ENCODE measurements at regions not wholly inside any gene's neighbourhood (a gene's known extent, or its start where the extent isn't known, plus 50 kb on each side); places are given as distances from the start of the nearest gene placed in this dataset.

DNA sequence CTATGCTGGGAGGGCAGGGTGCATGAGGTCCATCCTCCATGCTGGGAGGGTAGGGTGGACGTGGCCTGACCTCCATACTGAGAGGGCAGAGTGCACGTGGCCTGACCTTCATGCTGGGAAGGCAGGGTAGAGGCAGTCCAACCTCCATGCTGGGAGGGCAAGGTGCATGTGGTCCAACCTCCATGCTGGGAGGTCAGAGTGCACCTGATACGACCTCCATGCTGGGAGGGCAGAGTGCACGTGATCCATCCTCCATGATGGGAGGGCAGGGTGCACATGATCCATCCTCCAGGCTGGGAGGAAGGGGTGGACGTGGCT, 622.2 kb downstream of the BRD1 start:
- 44% methylated on average over 5 of the region's 5 CpGs for WGBS (ENCODE audit: insufficient coverage)
- DNase-seq (no peak), ATAC-seq (ENCODE audit: low read depth) (no peak)

DNA sequence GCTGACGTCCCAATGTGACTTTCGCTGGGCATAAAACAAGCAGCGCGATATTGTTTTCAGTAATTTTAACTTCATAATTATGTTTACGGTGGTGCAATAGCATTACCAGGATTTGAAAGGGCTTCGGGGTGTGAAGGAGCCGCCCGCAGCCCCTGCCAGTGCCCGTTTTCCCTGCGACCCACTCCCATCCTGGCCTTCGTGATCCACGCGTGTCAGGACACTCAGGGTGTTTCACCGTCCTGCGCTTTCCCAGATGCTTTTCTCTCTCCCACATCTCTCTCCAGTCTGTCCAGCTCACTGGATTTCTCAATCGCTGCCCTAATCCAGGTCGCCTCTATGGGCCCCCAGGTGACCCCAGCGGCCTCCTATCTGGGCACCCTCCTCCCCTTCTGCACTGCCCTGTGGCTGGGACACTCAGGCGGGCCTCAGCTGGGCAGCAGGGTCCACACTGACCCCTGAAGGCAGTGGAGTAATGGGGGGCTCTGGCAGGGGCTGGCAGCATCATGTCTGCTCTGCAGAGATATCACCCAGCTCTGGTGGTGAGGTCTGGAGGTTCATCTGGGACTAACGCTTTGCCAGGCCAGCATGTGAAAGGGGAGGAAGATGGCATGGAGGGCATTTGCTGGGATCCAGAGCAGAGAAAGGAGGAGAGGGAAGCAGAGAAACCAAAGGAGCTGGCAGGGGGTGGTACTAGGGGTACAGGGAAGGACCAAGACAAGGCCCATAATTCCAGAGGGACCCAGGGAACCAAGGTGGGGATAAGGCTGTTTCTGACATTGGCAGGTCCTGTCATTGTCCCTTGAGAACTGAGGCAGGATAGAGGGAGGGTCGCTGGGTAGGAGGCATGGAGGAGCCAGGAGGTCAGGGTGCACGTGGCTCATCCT, 622.8 kb downstream of the BRD1 start:
- no peaks in the 10 kb centered on the region for H3K9me3 Mint-ChIP-seq (ENCODE audit: insufficient read depth)
- Histone ChIP-seq H3K27me3 (replicated peaks in 1 of 4; ENCODE audit: control extremely low read depth in 1 of 4, control insufficient read depth in 3 of 4, insufficient read depth in 4 of 4, low read length in 3 of 4) (no peaks in the 10 kb centered on the region), H3K4me1 (ENCODE audit: control insufficient read depth in 2 of 2, insufficient read depth in 2 of 2, low read length in 2 of 2) (no peaks in the 10 kb centered on the region), H4K20me1 (ENCODE audit: control insufficient read depth, insufficient read depth, low read length, poor library complexity, severe bottlenecking) (no peaks in the 10 kb centered on the region), H3K4me3 (ENCODE audit: control extremely low read depth in 1 of 5, extremely low read depth in 1 of 5, insufficient read depth in 1 of 5, low read depth in 2 of 5, low read length in 4 of 5) (no peak overlapping the region), H3K27ac (ENCODE audit: low read length in 2 of 2) (no peak overlapping the region), H3K79me2 (ENCODE audit: control insufficient read depth, insufficient read depth, low read length) (no peaks in the 10 kb centered on the region), H2AFZ (ENCODE audit: insufficient read depth, low read depth, low read length, poor library complexity, severe bottlenecking) (no peak overlapping the region), H3K9me3 (ENCODE audit: control extremely low read depth in 1 of 3, control insufficient read depth in 2 of 3, insufficient read depth in 1 of 3, low read length in 2 of 3) (peaks cover 0 to 9% (median 0%) of the 10 kb centered on the region in 3 donors), H3K4me2 (replicated peaks; ENCODE audit: low read depth, low read length, poor library complexity, severe bottlenecking) (no peak overlapping the region), H3K9ac (ENCODE audit: low read length) (no peak overlapping the region), H3K36me3 (replicated peaks in 1 of 2; ENCODE audit: control extremely low read depth in 1 of 2, control insufficient read depth in 1 of 2, extremely low read depth in 1 of 2, insufficient read depth in 2 of 2, low read length in 1 of 2) (no peaks in the 10 kb centered on the region)
- 86% methylated on average over 18 of the region's 22 CpGs for WGBS (ENCODE audit: insufficient coverage)
- no peak for TF ChIP-seq EZH2 (IDR thresholded peaks at IDR 0.05; ENCODE audit: borderline replicate concordance, insufficient read depth, low read depth, low read length, poor library complexity, severe bottlenecking)
- TF ChIP-seq, protein P1, sequence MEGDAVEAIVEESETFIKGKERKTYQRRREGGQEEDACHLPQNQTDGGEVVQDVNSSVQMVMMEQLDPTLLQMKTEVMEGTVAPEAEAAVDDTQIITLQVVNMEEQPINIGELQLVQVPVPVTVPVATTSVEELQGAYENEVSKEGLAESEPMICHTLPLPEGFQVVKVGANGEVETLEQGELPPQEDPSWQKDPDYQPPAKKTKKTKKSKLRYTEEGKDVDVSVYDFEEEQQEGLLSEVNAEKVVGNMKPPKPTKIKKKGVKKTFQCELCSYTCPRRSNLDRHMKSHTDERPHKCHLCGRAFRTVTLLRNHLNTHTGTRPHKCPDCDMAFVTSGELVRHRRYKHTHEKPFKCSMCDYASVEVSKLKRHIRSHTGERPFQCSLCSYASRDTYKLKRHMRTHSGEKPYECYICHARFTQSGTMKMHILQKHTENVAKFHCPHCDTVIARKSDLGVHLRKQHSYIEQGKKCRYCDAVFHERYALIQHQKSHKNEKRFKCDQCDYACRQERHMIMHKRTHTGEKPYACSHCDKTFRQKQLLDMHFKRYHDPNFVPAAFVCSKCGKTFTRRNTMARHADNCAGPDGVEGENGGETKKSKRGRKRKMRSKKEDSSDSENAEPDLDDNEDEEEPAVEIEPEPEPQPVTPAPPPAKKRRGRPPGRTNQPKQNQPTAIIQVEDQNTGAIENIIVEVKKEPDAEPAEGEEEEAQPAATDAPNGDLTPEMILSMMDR (IDR thresholded peaks at IDR 0.05), result no peak
- ChIA-PET POLR2A (no interaction called here), CTCF (no interaction called here)
- H3K4me3 Mint-ChIP-seq, result no peak overlapping the region
- no peaks in the 10 kb centered on the region for H3K27me3 Mint-ChIP-seq
- H3K27ac Mint-ChIP-seq, result no peak overlapping the region
- ATAC-seq (ENCODE audit: low read depth) (no peak), DNase-seq (no peak)
- intact Hi-C loops (cut with micrococcal nuclease), result no loop called here
- H3K4me1 Mint-ChIP-seq, result no peaks in the 10 kb centered on the region

More for the DNA sequence above, 622.2 kb downstream of the BRD1 start:
- intact Hi-C loops (cut with micrococcal nuclease), result no loop called here
- no peak for TF ChIP-seq EZH2 (IDR thresholded peaks at IDR 0.05; ENCODE audit: borderline replicate concordance, insufficient read depth, low read depth, low read length, poor library complexity, severe bottlenecking)
- TF ChIP-seq, protein P1 (IDR thresholded peaks at IDR 0.05), result no peak
- CTCF ChIA-PET, result no interaction called here
- Histone ChIP-seq H3K4me3 (ENCODE audit: control extremely low read depth in 1 of 5, extremely low read depth in 1 of 5, insufficient read depth in 1 of 5, low read depth in 2 of 5, low read length in 4 of 5) (no peak overlapping the region), H3K9ac (ENCODE audit: low read length) (no peak overlapping the region), H3K4me1 (ENCODE audit: control insufficient read depth in 2 of 2, insufficient read depth in 2 of 2, low read length in 2 of 2) (no peaks in the 10 kb centered on the region), H3K36me3 (replicated peaks in 1 of 2; ENCODE audit: control extremely low read depth in 1 of 2, control insufficient read depth in 1 of 2, extremely low read depth in 1 of 2, insufficient read depth in 2 of 2, low read length in 1 of 2) (no peaks in the 10 kb centered on the region), H2AFZ (ENCODE audit: insufficient read depth, low read depth, low read length, poor library complexity, severe bottlenecking) (no peak overlapping the region), H4K20me1 (ENCODE audit: control insufficient read depth, insufficient read depth, low read length, poor library complexity, severe bottlenecking) (no peaks in the 10 kb centered on the region), H3K79me2 (ENCODE audit: control insufficient read depth, insufficient read depth, low read length) (no peaks in the 10 kb centered on the region), H3K27ac (ENCODE audit: low read length in 2 of 2) (no peak overlapping the region), H3K4me2 (replicated peaks; ENCODE audit: low read depth, low read length, poor library complexity, severe bottlenecking) (no peak overlapping the region), H3K27me3 (replicated peaks in 1 of 4; ENCODE audit: control extremely low read depth in 1 of 4, control insufficient read depth in 3 of 4, insufficient read depth in 4 of 4, low read length in 3 of 4) (no peaks in the 10 kb centered on the region), H3K9me3 (ENCODE audit: control extremely low read depth in 1 of 3, control insufficient read depth in 2 of 3, insufficient read depth in 1 of 3, low read length in 2 of 3) (peaks cover 0 to 9% (median 0%) of the 10 kb centered on the region in 3 donors)
- no peaks in the 10 kb centered on the region for H3K27me3 Mint-ChIP-seq
- POLR2A ChIA-PET, result no interaction called here
- no peak overlapping the region for H3K4me3 Mint-ChIP-seq
- no peaks in the 10 kb centered on the region for H3K9me3 Mint-ChIP-seq (ENCODE audit: insufficient read depth)
- H3K4me1 Mint-ChIP-seq, result no peaks in the 10 kb centered on the region
- no peak overlapping the region for H3K27ac Mint-ChIP-seq
